ENCODE measurements at regions not wholly inside any gene's neighbourhood (a gene's known extent, or its start where the extent isn't known, plus 50 kb on each side); places are given as distances from the start of the nearest gene placed in this dataset.

GRCh38 chr9:129335464-129336129 lies 157.5 kb upstream of the IER5L start:
- Mint-ChIP-seq H3K4me1 (ENCODE audit: low read depth in 2 of 2) (peaks cover 3 to 5% of the 10 kb centered on the region in 2 donors), H3K27ac (no peak overlapping the region), H3K4me3 (no peak overlapping the region), H3K27me3 (peaks cover 9 to 10% of the 10 kb centered on the region in 2 donors), H3K36me3 (ENCODE audit: insufficient read depth) (no peaks in the 10 kb centered on the region), H3K9me3 (peaks cover 0 to 8% of the 10 kb centered on the region in 2 donors)
- no peak for ATAC-seq (replicated peaks)
- no peak for DNase-seq

- H3K4me3 Mint-ChIP-seq, result no peak overlapping the region
- no peak for DNase-seq
Measured at GRCh38 chr9:129334105-129334935, 156.3 kb upstream of the IER5L start.

GRCh38 chr9:129333617-129334104 lies 155.6 kb upstream of the IER5L start:
- no peak for DNase-seq
- no peak overlapping the region for H3K4me3 Mint-ChIP-seq
- H3K27me3 Mint-ChIP-seq, result peaks cover 9 to 10% of the 10 kb centered on the region in 2 donors
- peaks cover 0 to 8% of the 10 kb centered on the region in 2 donors for H3K9me3 Mint-ChIP-seq
- H3K4me1 Mint-ChIP-seq (ENCODE audit: low read depth in 2 of 2), result peaks cover 3 to 5% of the 10 kb centered on the region in 2 donors
- ATAC-seq (replicated peaks), result no peak
- H3K36me3 Mint-ChIP-seq (ENCODE audit: insufficient read depth), result no peaks in the 10 kb centered on the region
- H3K27ac Mint-ChIP-seq, result no peak overlapping the region

More at GRCh38 chr9:129334105-129334935, 156.3 kb upstream of the IER5L start:
- Mint-ChIP-seq H3K4me1 (ENCODE audit: low read depth in 2 of 2) (peaks cover 3 to 5% of the 10 kb centered on the region in 2 donors), H3K9me3 (peaks cover 0 to 8% of the 10 kb centered on the region in 2 donors), H3K27ac (no peak overlapping the region), H3K36me3 (ENCODE audit: insufficient read depth) (no peaks in the 10 kb centered on the region), H3K27me3 (peaks cover 9 to 10% of the 10 kb centered on the region in 2 donors)
- ATAC-seq (replicated peaks), result no peak

GRCh38 chr9:129332581-129332980 lies 154.5 kb upstream of the IER5L start:
- Mint-ChIP-seq H3K27me3 (peaks cover 6 to 9% of the 10 kb centered on the region in 2 donors), H3K4me3 (no peak overlapping the region), H3K9me3 (peaks cover 0 to 8% of the 10 kb centered on the region in 2 donors), H3K4me1 (ENCODE audit: low read depth in 2 of 2) (peaks cover 4 to 10% of the 10 kb centered on the region in 2 donors), H3K27ac (no peak overlapping the region), H3K36me3 (ENCODE audit: insufficient read depth) (no peaks in the 10 kb centered on the region)
- no peak for ATAC-seq (replicated peaks)
- DNase-seq, result no peak

- H3K4me1 Mint-ChIP-seq (ENCODE audit: low read depth in 2 of 2), result peaks cover 4 to 10% of the 10 kb centered on the region in 2 donors
- ATAC-seq (replicated peaks), result no peak
- no peak overlapping the region for H3K27ac Mint-ChIP-seq
- no peaks in the 10 kb centered on the region for H3K36me3 Mint-ChIP-seq (ENCODE audit: insufficient read depth)
- no peak for DNase-seq
- peaks cover 5 to 9% of the 10 kb centered on the region in 2 donors for H3K27me3 Mint-ChIP-seq
- H3K4me3 Mint-ChIP-seq, result no peak overlapping the region
- H3K9me3 Mint-ChIP-seq, result peaks cover 0 to 8% of the 10 kb centered on the region in 2 donors
Measured at GRCh38 chr9:129331772-129332500, 153.9 kb upstream of the IER5L start.

GRCh38 chr9:129331493-129331765 lies 153.4 kb upstream of the IER5L start:
- no peaks in the 10 kb centered on the region for H3K36me3 Mint-ChIP-seq (ENCODE audit: insufficient read depth)
- ATAC-seq (replicated peaks), result no peak
- peaks cover 0 to 9% of the 10 kb centered on the region in 2 donors for H3K27me3 Mint-ChIP-seq
- no peak overlapping the region for H3K4me3 Mint-ChIP-seq
- no peak for DNase-seq
- H3K27ac Mint-ChIP-seq, result no peak overlapping the region
- H3K4me1 Mint-ChIP-seq (ENCODE audit: low read depth in 2 of 2), result peaks cover 2 to 5% of the 10 kb centered on the region in 2 donors
- peaks cover 0 to 8% of the 10 kb centered on the region in 2 donors for H3K9me3 Mint-ChIP-seq

GRCh38 chr9:129330711-129331492 lies 152.8 kb upstream of the IER5L start:
- Mint-ChIP-seq H3K4me3 (no peak overlapping the region), H3K9me3 (peaks cover 0 to 8% of the 10 kb centered on the region in 2 donors), H3K36me3 (ENCODE audit: insufficient read depth) (no peaks in the 10 kb centered on the region), H3K27ac (no peak overlapping the region), H3K4me1 (ENCODE audit: low read depth in 2 of 2) (peaks cover 2 to 5% of the 10 kb centered on the region in 2 donors), H3K27me3 (peaks cover 0 to 9% of the 10 kb centered on the region in 2 donors)
- ATAC-seq (replicated peaks) (no peak), DNase-seq (no peak)

- ATAC-seq (replicated peaks) (no peak), DNase-seq (no peak)
- H3K36me3 Mint-ChIP-seq (ENCODE audit: insufficient read depth), result peaks cover 3% of the 10 kb centered on the region
Measured at GRCh38 chr9:129328355-129329042, 150.4 kb upstream of the IER5L start.

GRCh38 chr9:129327552-129328328 lies 149.7 kb upstream of the IER5L start:
- ATAC-seq (replicated peaks), result no peak
- Mint-ChIP-seq H3K36me3 (ENCODE audit: insufficient read depth) (peaks cover 3% of the 10 kb centered on the region), H3K4me1 (ENCODE audit: low read depth in 2 of 2) (peaks cover 2 to 5% of the 10 kb centered on the region in 2 donors), H3K9me3 (peaks cover 0 to 8% of the 10 kb centered on the region in 2 donors), H3K27ac (no peak overlapping the region), H3K27me3 (no peaks in the 10 kb centered on the region), H3K4me3 (no peak overlapping the region)
- DNase-seq, result no peak

More at GRCh38 chr9:129328355-129329042, 150.4 kb upstream of the IER5L start:
- no peak overlapping the region for H3K4me3 Mint-ChIP-seq
- peaks cover 2 to 5% of the 10 kb centered on the region in 2 donors for H3K4me1 Mint-ChIP-seq (ENCODE audit: low read depth in 2 of 2)
- no peak overlapping the region for H3K27ac Mint-ChIP-seq
- H3K27me3 Mint-ChIP-seq, result peaks cover 0 to 2% of the 10 kb centered on the region in 2 donors
- peaks cover 0 to 8% of the 10 kb centered on the region in 2 donors for H3K9me3 Mint-ChIP-seq

GRCh38 chr9:129326061-129327005 lies 148.3 kb upstream of the IER5L start:
- no peak for ATAC-seq (replicated peaks)

More at GRCh38 chr9:129326061-129327005, 148.3 kb upstream of the IER5L start:
- no peaks in the 10 kb centered on the region for H3K27me3 Mint-ChIP-seq
- no peak overlapping the region for H3K27ac Mint-ChIP-seq
- H3K36me3 Mint-ChIP-seq (ENCODE audit: insufficient read depth), result peaks cover 3% of the 10 kb centered on the region
- peaks cover 0 to 6% of the 10 kb centered on the region in 2 donors for H3K9me3 Mint-ChIP-seq
- DNase-seq, result no peak
- H3K4me3 Mint-ChIP-seq, result no peak overlapping the region
- peaks cover 2 to 5% of the 10 kb centered on the region in 2 donors for H3K4me1 Mint-ChIP-seq (ENCODE audit: low read depth in 2 of 2)
